ENCODE measurements at regions not wholly inside any gene's neighbourhood (a gene's known extent, or its start where the extent isn't known, plus 50 kb on each side); places are given as distances from the start of the nearest gene placed in this dataset.

- TF ChIP-seq ZFX (IDR thresholded peaks at IDR 0.05; ENCODE audit: borderline replicate concordance), result no peak
- TF ChIP-seq, protein P1, sequence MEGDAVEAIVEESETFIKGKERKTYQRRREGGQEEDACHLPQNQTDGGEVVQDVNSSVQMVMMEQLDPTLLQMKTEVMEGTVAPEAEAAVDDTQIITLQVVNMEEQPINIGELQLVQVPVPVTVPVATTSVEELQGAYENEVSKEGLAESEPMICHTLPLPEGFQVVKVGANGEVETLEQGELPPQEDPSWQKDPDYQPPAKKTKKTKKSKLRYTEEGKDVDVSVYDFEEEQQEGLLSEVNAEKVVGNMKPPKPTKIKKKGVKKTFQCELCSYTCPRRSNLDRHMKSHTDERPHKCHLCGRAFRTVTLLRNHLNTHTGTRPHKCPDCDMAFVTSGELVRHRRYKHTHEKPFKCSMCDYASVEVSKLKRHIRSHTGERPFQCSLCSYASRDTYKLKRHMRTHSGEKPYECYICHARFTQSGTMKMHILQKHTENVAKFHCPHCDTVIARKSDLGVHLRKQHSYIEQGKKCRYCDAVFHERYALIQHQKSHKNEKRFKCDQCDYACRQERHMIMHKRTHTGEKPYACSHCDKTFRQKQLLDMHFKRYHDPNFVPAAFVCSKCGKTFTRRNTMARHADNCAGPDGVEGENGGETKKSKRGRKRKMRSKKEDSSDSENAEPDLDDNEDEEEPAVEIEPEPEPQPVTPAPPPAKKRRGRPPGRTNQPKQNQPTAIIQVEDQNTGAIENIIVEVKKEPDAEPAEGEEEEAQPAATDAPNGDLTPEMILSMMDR (IDR thresholded peaks at IDR 0.05), result no peak
- H3K27ac ChIP-seq, result no peak overlapping the region
Observed at GRCh38 chr20:55159230-55159629, 683.8 kb downstream of the DOK5 start.

- H3K27ac ChIP-seq, result no peak overlapping the region
- TF ChIP-seq ZFX (IDR thresholded peaks at IDR 0.05; ENCODE audit: borderline replicate concordance), result no peak
- TF ChIP-seq, protein P1 (IDR thresholded peaks at IDR 0.05), result no peak
Observed at GRCh38 chr20:55158446-55158845, 683.1 kb downstream of the DOK5 start.

DNA sequence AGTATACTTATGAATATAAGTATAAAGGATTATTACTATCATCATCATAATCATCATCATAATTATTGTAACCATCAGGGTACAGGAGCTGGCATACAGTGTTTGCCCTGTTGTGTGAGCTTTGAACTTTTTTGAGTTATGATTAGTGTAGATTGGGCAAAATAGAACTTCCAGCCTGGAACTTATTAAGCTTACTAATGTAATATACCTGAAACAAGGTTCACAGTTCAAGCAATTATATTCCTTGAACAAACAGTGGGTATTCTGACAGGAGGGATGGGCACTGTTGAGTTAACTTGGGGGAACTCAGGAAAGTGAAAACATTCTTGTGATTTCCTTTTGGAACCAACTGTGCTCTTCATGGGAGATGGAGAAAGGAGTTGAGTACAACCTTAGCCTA lies 680.0 kb downstream of the DOK5 start:
- no peak for TF ChIP-seq ZFX (IDR thresholded peaks at IDR 0.05; ENCODE audit: borderline replicate concordance)
- TF ChIP-seq, protein P1 (IDR thresholded peaks at IDR 0.05), result no peak
- H3K27ac ChIP-seq, result no peak overlapping the region

DNA sequence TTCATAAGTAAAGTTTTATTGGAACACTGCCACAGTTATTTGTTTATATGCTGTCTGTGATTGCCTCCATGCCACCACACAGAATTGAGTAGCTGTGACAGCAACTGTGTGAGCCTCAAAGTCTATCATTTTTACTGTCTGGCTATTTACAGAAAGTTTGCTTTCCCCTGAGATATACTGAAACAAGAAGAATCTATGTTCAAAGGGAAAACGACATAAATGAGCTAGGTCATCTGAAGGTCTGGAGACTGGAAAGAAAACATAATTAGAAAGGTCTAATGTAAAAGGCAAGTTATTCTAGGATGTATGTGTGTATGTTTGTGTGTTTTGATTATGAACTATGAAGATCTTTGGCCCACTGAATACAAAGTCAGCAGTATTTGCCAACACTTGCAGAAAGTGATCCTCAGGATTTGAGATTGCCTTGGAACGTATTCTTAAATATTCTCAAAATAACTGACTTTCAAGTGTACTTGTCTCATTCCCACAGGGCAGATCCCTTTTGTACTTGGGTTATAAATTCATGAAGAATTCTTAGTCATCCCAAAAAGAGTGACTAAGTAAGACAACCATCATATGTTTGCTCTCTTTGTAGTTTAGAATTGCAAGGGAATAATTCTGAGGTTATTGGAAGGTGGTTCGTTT lies 677.7 kb downstream of the DOK5 start:
- no peak for TF ChIP-seq ZFX (IDR thresholded peaks at IDR 0.05; ENCODE audit: borderline replicate concordance)
- TF ChIP-seq, protein P1 (IDR thresholded peaks at IDR 0.05), result no peak
- no peak overlapping the region for H3K27ac ChIP-seq

DNA sequence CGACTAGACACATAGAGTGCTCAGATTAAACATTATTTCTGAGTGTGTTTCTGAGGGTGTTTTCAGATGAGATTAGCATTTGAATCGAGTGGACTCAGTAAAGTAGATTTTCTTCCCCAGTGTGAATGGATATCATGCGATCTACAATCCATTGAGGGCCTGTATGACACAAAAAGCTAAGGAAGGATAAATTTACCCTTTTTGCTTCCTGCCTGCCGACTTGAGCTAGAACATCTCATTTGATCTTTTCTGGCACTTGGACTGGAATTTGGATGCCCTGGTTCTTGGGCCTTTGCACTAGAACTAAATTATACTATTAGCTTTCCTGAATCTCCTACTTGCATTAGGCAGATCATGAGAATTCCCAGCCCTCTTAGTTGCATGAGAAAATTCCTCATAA lies 675.8 kb downstream of the DOK5 start:
- TF ChIP-seq ZFX (IDR thresholded peaks at IDR 0.05; ENCODE audit: borderline replicate concordance), result no peak
- TF ChIP-seq, protein P1 (IDR thresholded peaks at IDR 0.05), result no peak
- no peak overlapping the region for H3K27ac ChIP-seq

GRCh38 chr20:55143601-55144000 lies 668.2 kb downstream of the DOK5 start:
- no peak for TF ChIP-seq ZFX (IDR thresholded peaks at IDR 0.05; ENCODE audit: borderline replicate concordance)
- TF ChIP-seq, protein P1 (IDR thresholded peaks at IDR 0.05), result no peak
- H3K27ac ChIP-seq, result no peak overlapping the region

DNA sequence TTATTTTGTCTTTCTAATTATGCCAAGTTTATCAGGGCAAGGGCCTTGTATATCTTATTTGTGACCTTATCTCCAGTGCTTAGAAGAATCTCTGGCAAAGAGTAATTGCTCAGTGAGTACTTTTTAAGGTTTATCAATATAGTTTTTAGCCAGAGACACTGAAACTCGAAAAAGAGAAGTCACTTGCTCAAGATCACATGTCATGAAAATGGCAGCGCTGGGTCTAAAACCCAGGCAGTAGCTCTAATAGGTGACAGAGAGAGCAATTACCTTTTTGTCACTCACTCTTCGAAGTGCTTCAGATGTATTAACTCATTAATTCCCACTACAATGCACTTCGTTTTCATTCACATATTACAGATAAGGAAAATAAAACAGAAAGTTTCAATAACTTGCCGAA lies 667.5 kb downstream of the DOK5 start:
- TF ChIP-seq, protein P1 (IDR thresholded peaks at IDR 0.05), result no peak
- TF ChIP-seq ZFX (IDR thresholded peaks at IDR 0.05; ENCODE audit: borderline replicate concordance), result no peak
- no peak overlapping the region for H3K27ac ChIP-seq
